ENCODE measurements at regions not wholly inside any gene's neighbourhood (a gene's known extent, or its start where the extent isn't known, plus 50 kb on each side); places are given as distances from the start of the nearest gene placed in this dataset.

DNA sequence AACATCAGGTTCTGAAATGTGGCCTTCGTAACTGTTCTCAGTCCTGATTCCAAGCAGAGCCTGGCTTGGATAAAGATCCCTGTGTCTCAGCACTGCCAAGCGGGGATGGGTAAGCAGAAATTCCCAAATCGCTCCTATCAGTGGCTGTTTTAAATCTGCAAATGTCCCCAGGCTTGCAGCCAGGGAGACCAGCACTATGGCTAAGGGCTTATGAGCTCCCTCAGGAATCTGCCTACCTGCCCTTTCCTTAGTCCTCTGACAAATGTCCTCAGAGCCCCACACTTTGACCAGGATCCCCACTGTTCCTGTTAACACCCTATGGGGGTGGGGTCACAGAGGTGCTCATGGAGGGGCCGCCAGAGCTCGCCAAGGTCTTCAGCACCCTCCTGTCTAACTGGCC lies 1062.8 kb downstream of the UQCRFS1 start:
- no peaks in the 10 kb centered on the region for H3K4me1 Mint-ChIP-seq
- CTCF ChIA-PET = no interaction called here
- H3K9me3 Mint-ChIP-seq = peaks cover 1 to 12% (median 12%) of the 10 kb centered on the region in 3 donors
- no peak for ATAC-seq (replicated peaks in 1 of 4)
- Histone ChIP-seq H3K9me3 (no peaks in the 10 kb centered on the region), H3K36me3 (ENCODE audit: control insufficient read depth in 2 of 2, extremely low read depth in 1 of 2, insufficient read depth in 1 of 2, low read length in 1 of 2) (no peaks in the 10 kb centered on the region), H3K27ac (ENCODE audit: low read length) (no peak overlapping the region), H3K27me3 (replicated peaks in 1 of 2; ENCODE audit: control insufficient read depth in 2 of 2, extremely low read depth in 1 of 2, insufficient read depth in 2 of 2, low read length in 1 of 2) (no peaks in the 10 kb centered on the region), H3K4me3 (ENCODE audit: control insufficient read depth in 1 of 2, extremely low read depth in 1 of 2, low read length in 1 of 2) (no peak overlapping the region), H3K4me1 (ENCODE audit: control insufficient read depth in 1 of 2, extremely low read depth in 1 of 2, insufficient read depth in 2 of 2, low read length in 2 of 2) (no peaks in the 10 kb centered on the region)
- POLR2A ChIA-PET = no interaction called here
- H3K27ac Mint-ChIP-seq = no peak overlapping the region
- no peaks in the 10 kb centered on the region for H3K27me3 Mint-ChIP-seq
- H3K36me3 Mint-ChIP-seq = no peaks in the 10 kb centered on the region
- no peak overlapping the region for H3K4me3 Mint-ChIP-seq
- no peak for DNase-seq
- 80% methylated on average over 4 of the region's 5 CpGs for WGBS (ENCODE audit: insufficient coverage)

DNA sequence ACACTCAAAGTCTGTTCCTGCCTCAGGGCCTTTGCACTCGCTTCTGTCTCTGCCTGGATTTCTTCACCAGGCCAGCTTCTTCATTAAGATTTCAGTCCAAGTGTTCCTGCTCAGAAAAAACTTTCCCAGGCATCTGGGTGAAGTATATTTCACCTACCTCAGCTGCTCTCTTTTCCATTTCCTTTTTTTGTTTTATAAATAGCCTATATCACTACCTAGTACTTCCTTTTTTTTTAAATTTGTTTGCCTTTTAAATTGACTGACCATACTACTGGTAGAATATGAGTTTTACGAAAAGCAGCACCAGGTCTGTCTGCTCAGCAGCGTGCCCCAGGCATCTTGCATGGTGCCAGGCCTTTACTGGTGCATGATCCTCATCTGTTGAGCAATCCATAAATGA lies 1064.4 kb downstream of the UQCRFS1 start:
- Histone ChIP-seq H3K36me3 (ENCODE audit: control insufficient read depth in 2 of 2, extremely low read depth in 1 of 2, insufficient read depth in 1 of 2, low read length in 1 of 2) (no peaks in the 10 kb centered on the region), H3K4me3 (ENCODE audit: control insufficient read depth in 1 of 2, extremely low read depth in 1 of 2, low read length in 1 of 2) (no peak overlapping the region), H3K27ac (ENCODE audit: low read length) (no peak overlapping the region), H3K9me3 (no peaks in the 10 kb centered on the region), H3K4me1 (ENCODE audit: control insufficient read depth in 1 of 2, extremely low read depth in 1 of 2, insufficient read depth in 2 of 2, low read length in 2 of 2) (no peaks in the 10 kb centered on the region), H3K27me3 (replicated peaks in 1 of 2; ENCODE audit: control insufficient read depth in 2 of 2, extremely low read depth in 1 of 2, insufficient read depth in 2 of 2, low read length in 1 of 2) (no peaks in the 10 kb centered on the region)
- Mint-ChIP-seq H3K27me3 (no peaks in the 10 kb centered on the region), H3K9me3 (peaks cover 2 to 17% (median 14%) of the 10 kb centered on the region in 3 donors), H3K27ac (no peak overlapping the region), H3K36me3 (no peaks in the 10 kb centered on the region), H3K4me1 (no peaks in the 10 kb centered on the region), H3K4me3 (no peak overlapping the region)
- ATAC-seq (replicated peaks in 1 of 4) (no peak), DNase-seq (no peak)
- WGBS (ENCODE audit: insufficient coverage) = 43% methylated on average over 3 of the region's 3 CpGs
- CTCF ChIA-PET = no interaction called here
- POLR2A ChIA-PET = no interaction called here

DNA sequence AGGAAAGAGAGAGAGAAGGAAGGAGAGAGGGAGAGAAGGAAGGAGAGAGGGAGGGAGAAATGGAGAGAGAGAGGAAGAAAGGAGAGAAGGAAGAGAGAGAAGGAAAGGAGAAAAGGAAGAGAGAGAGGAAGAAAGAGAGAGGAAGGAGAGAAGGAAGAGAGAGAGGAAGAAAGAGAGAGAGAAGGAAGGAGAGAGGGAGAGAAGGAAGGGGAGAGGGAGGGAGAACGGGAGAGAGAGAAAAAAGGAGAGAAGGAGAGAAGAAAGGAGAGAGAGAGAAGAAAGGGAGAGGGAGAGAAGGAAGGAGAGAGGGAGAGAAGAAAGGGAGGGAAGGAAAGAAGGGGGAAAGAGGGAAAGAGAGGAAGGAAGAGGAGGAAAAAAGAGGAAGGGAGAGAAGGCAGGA lies 1070.7 kb downstream of the UQCRFS1 start:
- no peak for DNase-seq
- Mint-ChIP-seq H3K9me3 (peaks cover 7 to 35% (median 30%) of the 10 kb centered on the region in 3 donors), H3K36me3 (no peaks in the 10 kb centered on the region)

DNA sequence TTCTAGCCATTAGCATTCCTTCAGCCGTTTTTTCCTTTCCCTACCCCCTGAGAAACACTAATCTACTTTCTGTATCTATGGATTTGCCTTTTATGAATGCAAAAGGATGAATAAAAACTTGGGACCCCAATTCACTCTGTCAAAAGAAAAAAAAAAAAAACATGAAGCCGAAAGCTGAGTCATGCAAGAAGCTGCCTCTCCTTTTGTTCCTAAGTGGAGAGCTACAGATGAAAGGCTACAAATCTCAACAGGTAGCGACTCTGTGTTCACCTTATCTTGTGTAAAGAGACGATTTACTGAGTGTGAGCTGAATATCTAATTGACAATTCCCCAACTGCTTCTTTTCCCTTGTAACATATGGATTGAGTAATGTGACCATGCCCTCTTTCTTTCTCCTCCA lies 1072.8 kb downstream of the UQCRFS1 start:
- Mint-ChIP-seq H3K4me1 (peaks cover 0 to 5% (median 0%) of the 10 kb centered on the region in 3 donors), H3K27ac (no peak overlapping the region), H3K9me3 (peaks cover 10 to 30% (median 28%) of the 10 kb centered on the region in 3 donors), H3K27me3 (no peaks in the 10 kb centered on the region), H3K4me3 (no peak overlapping the region), H3K36me3 (no peaks in the 10 kb centered on the region)
- Histone ChIP-seq H3K9me3 (peaks cover 2% of the 10 kb centered on the region), H3K27ac (ENCODE audit: low read length) (no peak overlapping the region), H3K4me3 (ENCODE audit: control insufficient read depth in 1 of 2, extremely low read depth in 1 of 2, low read length in 1 of 2) (no peak overlapping the region), H3K4me1 (ENCODE audit: control insufficient read depth in 1 of 2, extremely low read depth in 1 of 2, insufficient read depth in 2 of 2, low read length in 2 of 2) (no peaks in the 10 kb centered on the region), H3K36me3 (ENCODE audit: control insufficient read depth in 2 of 2, extremely low read depth in 1 of 2, insufficient read depth in 1 of 2, low read length in 1 of 2) (no peaks in the 10 kb centered on the region), H3K27me3 (replicated peaks in 1 of 2; ENCODE audit: control insufficient read depth in 2 of 2, extremely low read depth in 1 of 2, insufficient read depth in 2 of 2, low read length in 1 of 2) (no peaks in the 10 kb centered on the region)
- no CpG with 5 or more reads among the region's 4 CpGs for WGBS (ENCODE audit: insufficient coverage)
- ChIA-PET CTCF (no interaction called here), POLR2A (interaction anchor here in 1 of 2 donors (0.6 kb wide), 1 partner anchor 432 kb away, joined by 3 read pairs; no protein-coding TSS in a partner anchor)
- ATAC-seq (replicated peaks in 1 of 4) (no peak), DNase-seq (no peak)

More for the DNA sequence above, 1070.7 kb downstream of the UQCRFS1 start:
- no peaks in the 10 kb centered on the region for H3K27me3 ChIP-seq (replicated peaks in 1 of 2; ENCODE audit: control insufficient read depth in 2 of 2, extremely low read depth in 1 of 2, insufficient read depth in 2 of 2, low read length in 1 of 2)
- POLR2A ChIA-PET = no interaction called here
- H3K9me3 ChIP-seq = peaks cover 2% of the 10 kb centered on the region
- no peak overlapping the region for H3K4me3 ChIP-seq (ENCODE audit: control insufficient read depth in 1 of 2, extremely low read depth in 1 of 2, low read length in 1 of 2)
- no peak overlapping the region for H3K27ac ChIP-seq (ENCODE audit: low read length)
- no peak for ATAC-seq (replicated peaks in 1 of 4)
- H3K36me3 ChIP-seq (ENCODE audit: control insufficient read depth in 2 of 2, extremely low read depth in 1 of 2, insufficient read depth in 1 of 2, low read length in 1 of 2) = no peaks in the 10 kb centered on the region
- WGBS (ENCODE audit: insufficient coverage) = 50% methylated on average over 1 of the region's 1 CpG
- Mint-ChIP-seq H3K27me3 (no peaks in the 10 kb centered on the region), H3K27ac (no peak overlapping the region), H3K4me1 (peaks cover 0 to 5% (median 0%) of the 10 kb centered on the region in 3 donors), H3K4me3 (no peak overlapping the region)
- H3K4me1 ChIP-seq (ENCODE audit: control insufficient read depth in 1 of 2, extremely low read depth in 1 of 2, insufficient read depth in 2 of 2, low read length in 2 of 2) = no peaks in the 10 kb centered on the region
- CTCF ChIA-PET = no interaction called here

DNA sequence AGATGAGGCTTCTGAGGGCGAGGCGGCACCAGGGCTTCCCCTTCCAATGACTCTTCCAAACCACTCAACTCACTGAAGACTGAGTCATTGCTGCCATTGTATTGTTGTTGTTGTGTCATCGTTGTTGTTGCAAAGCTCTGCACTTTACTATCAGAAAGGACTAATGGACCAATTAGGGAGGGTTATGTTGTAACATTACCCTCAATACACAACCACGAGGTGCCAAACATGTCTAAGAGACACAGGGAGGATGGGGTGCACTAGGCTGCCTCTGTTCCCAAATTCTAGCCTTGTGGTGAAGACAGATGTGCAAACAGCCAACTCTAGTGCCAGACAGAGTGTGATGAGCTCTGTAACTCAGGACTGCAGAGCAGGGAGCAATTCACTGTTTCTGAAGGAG lies 1075.2 kb downstream of the UQCRFS1 start:
- Histone ChIP-seq H3K9me3 (peaks cover 2% of the 10 kb centered on the region), H3K27me3 (replicated peaks in 1 of 2; ENCODE audit: control insufficient read depth in 2 of 2, extremely low read depth in 1 of 2, insufficient read depth in 2 of 2, low read length in 1 of 2) (no peaks in the 10 kb centered on the region), H3K4me3 (ENCODE audit: control insufficient read depth in 1 of 2, extremely low read depth in 1 of 2, low read length in 1 of 2) (no peak overlapping the region), H3K4me1 (ENCODE audit: control insufficient read depth in 1 of 2, extremely low read depth in 1 of 2, insufficient read depth in 2 of 2, low read length in 2 of 2) (no peaks in the 10 kb centered on the region), H3K27ac (ENCODE audit: low read length) (no peak overlapping the region), H3K36me3 (ENCODE audit: control insufficient read depth in 2 of 2, extremely low read depth in 1 of 2, insufficient read depth in 1 of 2, low read length in 1 of 2) (no peaks in the 10 kb centered on the region)
- no peak overlapping the region for H3K27ac Mint-ChIP-seq
- no CpG with 5 or more reads among the region's 4 CpGs for WGBS (ENCODE audit: insufficient coverage)
- H3K27me3 Mint-ChIP-seq = no peaks in the 10 kb centered on the region
- no peaks in the 10 kb centered on the region for H3K36me3 Mint-ChIP-seq
- peaks cover 13 to 30% (median 25%) of the 10 kb centered on the region in 3 donors for H3K9me3 Mint-ChIP-seq
- POLR2A ChIA-PET = no interaction called here
- DNase-seq (no peak), ATAC-seq (replicated peaks in 1 of 4) (no peak)
- CTCF ChIA-PET = no interaction called here
- H3K4me3 Mint-ChIP-seq = no peak overlapping the region
- peaks cover 0 to 5% (median 0%) of the 10 kb centered on the region in 3 donors for H3K4me1 Mint-ChIP-seq

DNA sequence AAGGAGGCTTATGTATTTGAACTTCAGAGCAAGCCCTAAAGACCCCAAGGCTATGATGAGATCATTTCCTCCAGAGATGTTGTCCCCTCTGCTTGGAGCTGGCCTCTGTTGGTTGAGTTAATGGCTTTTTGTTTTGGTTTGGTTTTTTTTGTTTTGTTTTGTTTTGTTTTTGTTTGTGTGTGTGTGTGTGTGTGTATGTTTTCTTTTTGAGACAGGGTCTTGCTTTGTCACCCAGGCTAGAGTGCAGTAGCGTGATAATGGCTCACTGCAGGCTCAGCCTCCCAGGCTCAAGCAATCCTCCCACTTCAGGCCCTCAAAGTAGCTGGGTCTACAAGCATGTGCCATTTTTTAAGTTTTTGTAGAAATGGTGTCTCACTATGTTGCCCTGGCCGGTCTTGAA lies 1076.2 kb downstream of the UQCRFS1 start:
- Histone ChIP-seq H3K9me3 (peaks cover 2% of the 10 kb centered on the region), H3K36me3 (ENCODE audit: control insufficient read depth in 2 of 2, extremely low read depth in 1 of 2, insufficient read depth in 1 of 2, low read length in 1 of 2) (no peaks in the 10 kb centered on the region), H3K27ac (ENCODE audit: low read length) (no peak overlapping the region), H3K27me3 (replicated peaks in 1 of 2; ENCODE audit: control insufficient read depth in 2 of 2, extremely low read depth in 1 of 2, insufficient read depth in 2 of 2, low read length in 1 of 2) (no peaks in the 10 kb centered on the region), H3K4me1 (ENCODE audit: control insufficient read depth in 1 of 2, extremely low read depth in 1 of 2, insufficient read depth in 2 of 2, low read length in 2 of 2) (no peaks in the 10 kb centered on the region), H3K4me3 (ENCODE audit: control insufficient read depth in 1 of 2, extremely low read depth in 1 of 2, low read length in 1 of 2) (no peak overlapping the region)
- no CpG with 5 or more reads among the region's 2 CpGs for WGBS (ENCODE audit: insufficient coverage)
- POLR2A ChIA-PET = interaction anchor here in 1 of 2 donors (0.5 kb wide), 1 partner anchor 43 kb away, joined by 4 read pairs; no protein-coding TSS in a partner anchor
- no peak for ATAC-seq (replicated peaks in 1 of 4)
- H3K9me3 Mint-ChIP-seq = peaks cover 13 to 30% (median 25%) of the 10 kb centered on the region in 3 donors
- CTCF ChIA-PET = no interaction called here
- H3K4me1 Mint-ChIP-seq = peaks cover 0 to 5% (median 0%) of the 10 kb centered on the region in 3 donors
- no peak for DNase-seq
- no peak overlapping the region for H3K4me3 Mint-ChIP-seq
- H3K27ac Mint-ChIP-seq = no peak overlapping the region
- H3K36me3 Mint-ChIP-seq = no peaks in the 10 kb centered on the region
- H3K27me3 Mint-ChIP-seq = no peaks in the 10 kb centered on the region

DNA sequence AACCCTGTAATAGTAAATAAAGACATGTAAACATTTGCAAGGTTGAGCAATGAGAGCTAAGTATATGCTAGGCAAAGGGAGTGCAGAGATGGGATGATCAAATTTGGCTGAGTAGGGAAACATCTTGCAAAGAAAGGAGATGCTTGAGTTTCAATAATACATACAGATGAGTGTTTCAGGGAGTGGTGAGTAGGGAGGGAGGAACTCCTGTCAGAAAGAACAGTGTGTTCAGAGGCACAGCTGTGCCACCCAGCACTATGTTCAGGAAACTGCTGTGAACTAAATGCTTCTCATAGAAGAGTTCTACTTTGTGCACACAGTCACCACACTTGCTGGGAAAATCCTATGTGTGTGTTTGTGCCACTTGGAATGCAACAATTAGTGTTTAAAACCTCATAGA lies 1077.1 kb downstream of the UQCRFS1 start:
- POLR2A ChIA-PET = no interaction called here
- ATAC-seq (replicated peaks in 1 of 4) (no peak), DNase-seq (no peak)
- Histone ChIP-seq H3K4me1 (ENCODE audit: control insufficient read depth in 1 of 2, extremely low read depth in 1 of 2, insufficient read depth in 2 of 2, low read length in 2 of 2) (no peaks in the 10 kb centered on the region), H3K4me3 (ENCODE audit: control insufficient read depth in 1 of 2, extremely low read depth in 1 of 2, low read length in 1 of 2) (no peak overlapping the region), H3K27me3 (replicated peaks in 1 of 2; ENCODE audit: control insufficient read depth in 2 of 2, extremely low read depth in 1 of 2, insufficient read depth in 2 of 2, low read length in 1 of 2) (no peaks in the 10 kb centered on the region), H3K27ac (ENCODE audit: low read length) (no peak overlapping the region), H3K36me3 (ENCODE audit: control insufficient read depth in 2 of 2, extremely low read depth in 1 of 2, insufficient read depth in 1 of 2, low read length in 1 of 2) (no peaks in the 10 kb centered on the region), H3K9me3 (peaks cover under 1% of the 10 kb centered on the region)
- Mint-ChIP-seq H3K27me3 (no peaks in the 10 kb centered on the region), H3K4me3 (no peak overlapping the region), H3K9me3 (peaks cover 13 to 27% (median 21%) of the 10 kb centered on the region in 3 donors), H3K27ac (no peak overlapping the region), H3K36me3 (no peaks in the 10 kb centered on the region), H3K4me1 (peaks cover 0 to 2% (median 0%) of the 10 kb centered on the region in 3 donors)
- CTCF ChIA-PET = no interaction called here
